ENCODE measurements at regions not wholly inside any gene's neighbourhood (a gene's known extent, or its start where the extent isn't known, plus 50 kb on each side); places are given as distances from the start of the nearest gene placed in this dataset.

- no peak for DNase-seq (ENCODE audit: low read depth)
- TF ChIP-seq, protein P1, sequence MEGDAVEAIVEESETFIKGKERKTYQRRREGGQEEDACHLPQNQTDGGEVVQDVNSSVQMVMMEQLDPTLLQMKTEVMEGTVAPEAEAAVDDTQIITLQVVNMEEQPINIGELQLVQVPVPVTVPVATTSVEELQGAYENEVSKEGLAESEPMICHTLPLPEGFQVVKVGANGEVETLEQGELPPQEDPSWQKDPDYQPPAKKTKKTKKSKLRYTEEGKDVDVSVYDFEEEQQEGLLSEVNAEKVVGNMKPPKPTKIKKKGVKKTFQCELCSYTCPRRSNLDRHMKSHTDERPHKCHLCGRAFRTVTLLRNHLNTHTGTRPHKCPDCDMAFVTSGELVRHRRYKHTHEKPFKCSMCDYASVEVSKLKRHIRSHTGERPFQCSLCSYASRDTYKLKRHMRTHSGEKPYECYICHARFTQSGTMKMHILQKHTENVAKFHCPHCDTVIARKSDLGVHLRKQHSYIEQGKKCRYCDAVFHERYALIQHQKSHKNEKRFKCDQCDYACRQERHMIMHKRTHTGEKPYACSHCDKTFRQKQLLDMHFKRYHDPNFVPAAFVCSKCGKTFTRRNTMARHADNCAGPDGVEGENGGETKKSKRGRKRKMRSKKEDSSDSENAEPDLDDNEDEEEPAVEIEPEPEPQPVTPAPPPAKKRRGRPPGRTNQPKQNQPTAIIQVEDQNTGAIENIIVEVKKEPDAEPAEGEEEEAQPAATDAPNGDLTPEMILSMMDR (conservative IDR thresholded peaks at IDR 0.05; ENCODE audit: low read depth, low read length), result no peak
- H3K4me3 ChIP-seq (ENCODE audit: low read length), result no peak overlapping the region
Observed at GRCh38 chr18:47619771-47620448, 310.5 kb downstream of the SMAD2 start.

GRCh38 chr18:47618758-47619157, 311.7 kb downstream of the SMAD2 start:
- TF ChIP-seq, protein P1 (conservative IDR thresholded peaks at IDR 0.05; ENCODE audit: low read depth, low read length), result no peak
- DNase-seq (ENCODE audit: low read depth), result no peak
- no peak overlapping the region for H3K4me3 ChIP-seq (ENCODE audit: low read length)

GRCh38 chr18:47615043-47615442, 315.4 kb downstream of the SMAD2 start:
- DNase-seq (ENCODE audit: low read depth), result no peak
- TF ChIP-seq, protein P1 (conservative IDR thresholded peaks at IDR 0.05; ENCODE audit: low read depth, low read length), result no peak
- H3K4me3 ChIP-seq (ENCODE audit: low read length), result no peak overlapping the region

DNA sequence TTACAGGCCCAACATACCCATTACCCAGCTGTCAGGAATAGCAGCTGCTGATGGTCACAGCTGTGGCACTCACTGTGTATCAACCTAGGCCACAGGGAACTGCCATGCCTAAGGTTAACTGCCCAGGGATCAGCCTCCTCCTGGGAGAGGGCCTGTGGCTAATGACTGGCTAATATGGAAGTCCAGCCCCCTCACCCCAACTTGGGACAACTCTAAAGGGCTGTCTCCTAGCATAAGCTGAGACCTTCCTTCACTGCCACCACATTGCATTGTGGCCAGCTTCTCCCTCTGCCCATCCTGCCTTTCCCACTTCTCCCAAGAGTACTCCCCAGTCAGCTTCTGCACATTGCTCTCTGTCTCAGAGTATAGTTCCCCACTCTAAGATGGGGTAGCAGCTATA, 316.5 kb downstream of the SMAD2 start:
- no peak overlapping the region for H3K4me3 ChIP-seq (ENCODE audit: low read length)
- no peak for DNase-seq (ENCODE audit: low read depth)
- TF ChIP-seq, protein P1 (conservative IDR thresholded peaks at IDR 0.05; ENCODE audit: low read depth, low read length), result no peak

DNA sequence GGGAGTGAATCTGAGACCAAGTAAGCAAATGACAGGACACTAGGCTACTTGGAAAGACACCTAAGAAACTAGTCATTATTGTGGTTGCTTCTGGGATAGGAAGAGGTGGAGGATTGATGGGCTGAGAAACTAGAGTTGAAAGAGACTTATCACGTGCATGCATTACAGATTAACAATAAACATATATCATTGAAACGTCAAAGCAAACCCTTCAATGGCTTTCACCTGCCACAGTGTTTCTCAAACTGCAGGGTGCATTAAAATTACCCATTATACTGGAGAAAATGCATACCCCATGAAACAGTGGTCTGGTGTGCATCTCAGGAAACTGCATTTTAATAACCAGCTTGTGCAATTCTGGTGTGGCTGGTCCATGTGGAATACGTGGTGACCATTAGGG, 318.8 kb downstream of the SMAD2 start:
- DNase-seq (ENCODE audit: low read depth), result no peak
- no peak overlapping the region for H3K4me3 ChIP-seq (ENCODE audit: low read length)
- TF ChIP-seq, protein P1 (conservative IDR thresholded peaks at IDR 0.05; ENCODE audit: low read depth, low read length), result no peak

- TF ChIP-seq, protein P1 (conservative IDR thresholded peaks at IDR 0.05; ENCODE audit: low read depth, low read length), result no peak
- DNase-seq (ENCODE audit: low read depth), result no peak
- no peak overlapping the region for H3K4me3 ChIP-seq (ENCODE audit: low read length)
Observed at GRCh38 chr18:47606526-47606925, 323.9 kb downstream of the SMAD2 start.

DNA sequence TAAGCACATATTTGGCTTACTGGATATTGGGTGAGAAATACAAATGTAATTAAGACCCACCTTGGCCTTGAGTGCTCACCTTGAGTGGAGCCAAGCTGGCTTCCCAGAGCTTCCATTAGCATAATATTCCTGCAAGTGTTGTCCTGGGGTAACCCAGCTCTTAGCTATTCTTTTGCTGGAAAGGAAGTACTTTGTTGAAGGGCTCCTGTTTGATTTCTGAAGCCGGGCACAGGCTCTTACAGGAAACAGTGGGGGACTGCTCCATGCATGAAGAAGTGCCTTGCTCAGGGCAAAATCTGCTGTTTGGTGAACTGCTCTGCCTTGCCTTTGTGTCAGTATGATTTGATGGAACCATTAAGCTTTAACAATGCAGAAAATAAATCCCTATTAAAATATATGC, 325.4 kb downstream of the SMAD2 start:
- TF ChIP-seq, protein P1 (conservative IDR thresholded peaks at IDR 0.05; ENCODE audit: low read depth, low read length), result no peak
- no peak overlapping the region for H3K4me3 ChIP-seq (ENCODE audit: low read length)
- DNase-seq (ENCODE audit: low read depth), result no peak

All from retinal pigment epithelial cell (primary cell).